ENCODE measurements at regions not wholly inside any gene's neighbourhood (a gene's known extent, or its start where the extent isn't known, plus 50 kb on each side); places are given as distances from the start of the nearest gene placed in this dataset.
"Not testable (repeated sequence)": the region's sequence is repeated elsewhere in the genome, so short reads cannot be mapped to it uniquely, and the experiment has no call there.

- Histone ChIP-seq H3K27ac (ENCODE audit: low read depth, low read length, severe bottlenecking) (no peak overlapping the region), H3K36me3 (ENCODE audit: control insufficient read depth, insufficient read depth, low read length) (no peaks in the 10 kb centered on the region), H3K9me3 (ENCODE audit: control insufficient read depth, low read length) (no peaks in the 10 kb centered on the region), H3K4me3 (ENCODE audit: extremely low read depth, insufficient read depth, low read length, poor library complexity, severe bottlenecking) (no peak overlapping the region), H3K4me1 (ENCODE audit: control insufficient read depth, insufficient read depth, low read length, poor library complexity, severe bottlenecking) (no peaks in the 10 kb centered on the region)
- WGBS, 2 experiments (ENCODE audit: insufficient coverage in 2 of 2): no CpG with 5 or more reads among the region's 1 CpG
These were observed 549.4 kb upstream of the NRP1 start for GRCh38 chr10:33883881-33884280.

- no peak overlapping the region for H3K4me3 ChIP-seq (ENCODE audit: extremely low read depth, insufficient read depth, low read length, poor library complexity, severe bottlenecking)
- no peaks in the 10 kb centered on the region for H3K4me1 ChIP-seq (ENCODE audit: control insufficient read depth, insufficient read depth, low read length, poor library complexity, severe bottlenecking)
- WGBS, 2 experiments (ENCODE audit: insufficient coverage in 2 of 2): no CpG with 5 or more reads among the region's 1 CpG
- no peak overlapping the region for H3K27ac ChIP-seq (ENCODE audit: low read depth, low read length, severe bottlenecking)
- H3K36me3 ChIP-seq (ENCODE audit: control insufficient read depth, insufficient read depth, low read length): no peaks in the 10 kb centered on the region
- no peaks in the 10 kb centered on the region for H3K9me3 ChIP-seq (ENCODE audit: control insufficient read depth, low read length)
These were observed 548.5 kb upstream of the NRP1 start for GRCh38 chr10:33882996-33883395.

DNA sequence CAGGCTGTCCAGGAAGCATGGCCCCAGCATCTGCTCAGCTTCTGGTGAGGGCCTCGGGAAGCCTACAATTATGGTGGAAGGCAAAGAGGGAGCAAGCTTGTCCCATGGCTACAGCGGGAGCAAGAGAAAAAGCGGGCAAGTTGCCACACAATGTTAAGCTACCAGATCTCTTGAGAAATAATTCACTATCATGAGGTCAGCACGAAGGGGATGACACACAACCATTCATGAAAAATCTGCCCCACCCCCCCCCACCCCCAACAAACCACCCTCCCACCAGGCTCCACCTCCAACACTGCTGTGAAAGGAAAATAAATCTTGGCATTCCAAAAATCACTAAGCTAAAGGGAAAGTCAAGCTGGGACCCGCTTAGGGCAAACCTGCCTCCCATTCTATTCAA, 545.8 kb upstream of the NRP1 start:
- no peak overlapping the region for H3K4me3 ChIP-seq (ENCODE audit: extremely low read depth, insufficient read depth, low read length, poor library complexity, severe bottlenecking)
- WGBS, 2 experiments (ENCODE audit: insufficient coverage in 2 of 2): 100% methylated on average over 1 to 3 of the region's 5 CpGs
- no peaks in the 10 kb centered on the region for H3K36me3 ChIP-seq (ENCODE audit: control insufficient read depth, insufficient read depth, low read length)
- no peaks in the 10 kb centered on the region for H3K4me1 ChIP-seq (ENCODE audit: control insufficient read depth, insufficient read depth, low read length, poor library complexity, severe bottlenecking)
- no peaks in the 10 kb centered on the region for H3K9me3 ChIP-seq (ENCODE audit: control insufficient read depth, low read length)
- H3K27ac ChIP-seq (ENCODE audit: low read depth, low read length, severe bottlenecking): no peak overlapping the region

- 93% methylated on average over 10 of the region's 10 CpGs for WGBS, 2 experiments (ENCODE audit: insufficient coverage in 2 of 2)
- Histone ChIP-seq H3K4me1 (ENCODE audit: control insufficient read depth, insufficient read depth, low read length, poor library complexity, severe bottlenecking) (no peaks in the 10 kb centered on the region), H3K36me3 (ENCODE audit: control insufficient read depth, insufficient read depth, low read length) (no peaks in the 10 kb centered on the region), H3K4me3 (ENCODE audit: extremely low read depth, insufficient read depth, low read length, poor library complexity, severe bottlenecking) (no peak overlapping the region), H3K9me3 (ENCODE audit: control insufficient read depth, low read length) (no peaks in the 10 kb centered on the region), H3K27ac (ENCODE audit: low read depth, low read length, severe bottlenecking) (no peak overlapping the region)
These were observed 543.8 kb upstream of the NRP1 start for GRCh38 chr10:33878238-33878786.

DNA sequence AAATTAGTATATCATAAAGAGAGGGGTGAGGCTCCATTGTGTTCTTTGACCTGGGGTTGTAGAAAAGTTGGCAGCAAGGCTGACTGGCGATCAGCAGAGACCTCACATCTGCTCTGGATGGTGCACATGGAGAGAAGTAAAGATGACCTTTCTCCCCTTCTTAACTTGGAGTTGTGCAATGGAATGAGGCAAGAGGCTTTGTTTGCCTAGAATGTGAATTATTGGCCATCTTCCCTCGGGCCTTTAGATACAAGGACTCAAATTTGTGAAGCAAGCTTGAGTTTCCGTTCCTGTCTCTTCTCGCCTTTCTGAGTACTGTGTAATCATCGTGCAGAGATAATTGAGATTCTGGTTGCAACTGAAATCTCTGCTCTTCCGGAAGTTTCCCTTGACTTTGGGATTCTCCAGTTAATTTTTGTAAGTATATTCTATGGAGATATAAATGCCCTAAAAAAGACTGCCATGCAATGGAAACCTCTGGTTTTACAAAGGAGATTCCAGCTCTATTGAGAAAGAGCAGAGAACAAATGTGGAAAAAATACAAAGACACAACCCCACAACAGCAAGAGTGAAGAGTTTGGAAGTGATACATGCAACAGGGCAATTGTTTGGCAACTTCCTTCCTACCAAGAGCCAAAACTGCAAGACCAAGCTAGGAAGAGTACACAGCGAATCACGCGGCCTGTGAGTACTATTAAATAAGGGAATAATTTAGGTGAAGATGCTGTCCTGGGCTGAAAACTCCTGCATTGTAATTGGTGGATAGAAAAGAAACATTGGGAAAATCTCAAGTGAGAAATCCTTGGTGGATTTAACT, 542.3 kb upstream of the NRP1 start:
- no peaks in the 10 kb centered on the region for H3K36me3 ChIP-seq (ENCODE audit: control insufficient read depth, insufficient read depth, low read length)
- no peaks in the 10 kb centered on the region for H3K9me3 ChIP-seq (ENCODE audit: control insufficient read depth, low read length)
- no peak overlapping the region for H3K27ac ChIP-seq (ENCODE audit: low read depth, low read length, severe bottlenecking)
- H3K4me1 ChIP-seq (ENCODE audit: control insufficient read depth, insufficient read depth, low read length, poor library complexity, severe bottlenecking): no peaks in the 10 kb centered on the region
- 91 to 93% methylated on average over 5 of the region's 9 CpGs for WGBS, 2 experiments (ENCODE audit: insufficient coverage in 2 of 2)
- H3K4me3 ChIP-seq (ENCODE audit: extremely low read depth, insufficient read depth, low read length, poor library complexity, severe bottlenecking): no peak overlapping the region

- H3K4me3 ChIP-seq (ENCODE audit: extremely low read depth, insufficient read depth, low read length, poor library complexity, severe bottlenecking): no peak overlapping the region
- no peak overlapping the region for H3K27ac ChIP-seq (ENCODE audit: low read depth, low read length, severe bottlenecking)
- 91 to 100% methylated on average over 6 to 9 of the region's 9 CpGs for WGBS, 2 experiments (ENCODE audit: insufficient coverage in 2 of 2)
- H3K36me3 ChIP-seq (ENCODE audit: control insufficient read depth, insufficient read depth, low read length): no peaks in the 10 kb centered on the region
- no peaks in the 10 kb centered on the region for H3K9me3 ChIP-seq (ENCODE audit: control insufficient read depth, low read length)
- H3K4me1 ChIP-seq (ENCODE audit: control insufficient read depth, insufficient read depth, low read length, poor library complexity, severe bottlenecking): no peaks in the 10 kb centered on the region
These were observed 541.6 kb upstream of the NRP1 start for GRCh38 chr10:33875924-33876583.

DNA sequence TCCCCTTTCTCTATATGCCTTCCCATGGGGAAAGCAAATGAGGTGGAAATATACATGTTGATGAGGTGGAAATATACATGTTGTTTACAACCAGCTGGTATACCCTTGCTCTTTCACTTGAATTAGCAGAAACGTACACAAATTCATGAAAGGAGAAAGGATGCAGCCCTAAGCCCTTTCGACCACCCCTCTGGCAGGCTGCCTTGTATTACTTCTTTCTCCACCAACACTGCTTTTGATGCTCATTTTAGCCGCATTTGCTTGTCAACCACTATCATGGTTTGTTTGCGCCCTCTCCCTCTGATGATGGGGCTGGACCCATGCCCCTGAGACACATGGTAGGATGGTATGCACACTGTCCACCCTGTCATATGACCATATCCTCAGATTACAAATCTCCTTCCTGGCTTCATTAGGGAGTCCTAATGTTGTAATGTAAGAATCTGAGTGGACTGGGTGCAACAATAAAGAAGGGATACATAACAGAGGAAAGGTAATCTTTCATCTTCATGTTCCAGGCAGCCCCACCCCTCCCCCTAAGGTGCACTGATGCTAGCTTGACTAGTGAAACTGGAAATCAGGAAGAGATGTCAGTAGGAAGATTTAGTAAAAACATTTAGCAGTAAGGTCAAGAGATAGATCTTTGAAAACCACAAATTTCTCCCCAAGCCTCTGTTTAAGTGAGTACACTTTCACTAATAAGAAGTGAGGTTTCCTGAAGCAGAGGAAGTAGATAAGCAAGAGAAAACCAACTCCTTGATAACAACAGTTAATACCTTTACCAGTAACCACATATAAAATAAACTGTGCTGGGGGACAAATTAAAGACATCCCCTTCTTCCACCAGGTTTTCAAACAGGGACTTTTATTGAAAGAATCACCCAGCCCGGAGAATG, 536.8 kb upstream of the NRP1 start:
- no peak overlapping the region for H3K27ac ChIP-seq (ENCODE audit: low read depth, low read length, severe bottlenecking)
- WGBS, 2 experiments (ENCODE audit: insufficient coverage in 2 of 2): 90 to 100% methylated on average over 2 of the region's 5 CpGs
- H3K9me3 ChIP-seq (ENCODE audit: control insufficient read depth, low read length): no peaks in the 10 kb centered on the region
- H3K36me3 ChIP-seq (ENCODE audit: control insufficient read depth, insufficient read depth, low read length): no peaks in the 10 kb centered on the region
- no peaks in the 10 kb centered on the region for H3K4me1 ChIP-seq (ENCODE audit: control insufficient read depth, insufficient read depth, low read length, poor library complexity, severe bottlenecking)
- H3K4me3 ChIP-seq (ENCODE audit: extremely low read depth, insufficient read depth, low read length, poor library complexity, severe bottlenecking): no peak overlapping the region

DNA sequence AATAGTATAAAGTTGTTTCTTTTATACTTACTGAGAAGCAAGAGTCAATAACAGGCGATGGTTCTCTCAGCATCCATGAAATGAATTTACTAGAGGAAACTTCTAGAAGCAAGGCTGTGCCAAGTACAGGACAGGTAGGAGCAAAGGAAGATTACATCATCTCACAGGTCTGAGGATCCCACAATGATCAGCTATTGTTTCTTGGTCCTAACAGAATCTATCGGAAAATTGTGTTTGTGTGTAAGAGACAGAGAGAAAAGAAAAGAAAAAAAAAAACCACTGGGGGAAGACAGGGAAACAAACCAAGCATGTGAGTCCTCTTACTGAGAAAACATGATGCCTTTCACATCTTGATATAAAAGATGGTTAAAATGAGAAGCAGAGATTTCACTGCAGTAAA, 535.0 kb upstream of the NRP1 start:
- no peaks in the 10 kb centered on the region for H3K36me3 ChIP-seq (ENCODE audit: control insufficient read depth, insufficient read depth, low read length)
- H3K9me3 ChIP-seq (ENCODE audit: control insufficient read depth, low read length): no peaks in the 10 kb centered on the region
- H3K4me1 ChIP-seq (ENCODE audit: control insufficient read depth, insufficient read depth, low read length, poor library complexity, severe bottlenecking): no peaks in the 10 kb centered on the region
- no peak overlapping the region for H3K4me3 ChIP-seq (ENCODE audit: extremely low read depth, insufficient read depth, low read length, poor library complexity, severe bottlenecking)
- 100% methylated on average over 1 of the region's 2 CpGs; no CpG with 5 or more reads in 1 of the 2 experiments for WGBS, 2 experiments (ENCODE audit: insufficient coverage in 2 of 2)
- no peak overlapping the region for H3K27ac ChIP-seq (ENCODE audit: low read depth, low read length, severe bottlenecking)

DNA sequence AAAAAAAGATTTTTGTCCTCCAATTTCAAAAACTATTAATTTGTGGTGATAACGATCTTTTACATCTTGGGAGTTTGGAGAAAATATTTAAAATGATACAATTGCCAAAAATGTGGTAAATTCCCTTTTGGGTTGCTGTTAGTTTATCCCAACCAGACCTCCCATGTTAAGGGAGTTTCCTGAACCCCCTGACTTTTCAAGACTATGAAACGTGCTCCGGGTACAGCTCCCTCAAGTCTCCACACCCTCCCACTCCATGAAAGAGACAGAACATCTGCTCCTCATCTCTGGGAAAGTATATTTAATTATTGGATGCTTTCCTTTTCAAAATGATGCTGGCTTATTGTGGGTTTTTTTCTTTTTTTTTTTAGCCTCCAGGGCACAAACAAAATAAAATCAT, 534.6 kb upstream of the NRP1 start:
- no peak overlapping the region for H3K27ac ChIP-seq (ENCODE audit: low read depth, low read length, severe bottlenecking)
- WGBS, 2 experiments (ENCODE audit: insufficient coverage in 2 of 2): no CpG with 5 or more reads among the region's 3 CpGs
- H3K4me3 ChIP-seq (ENCODE audit: extremely low read depth, insufficient read depth, low read length, poor library complexity, severe bottlenecking): no peak overlapping the region
- H3K9me3 ChIP-seq (ENCODE audit: control insufficient read depth, low read length): no peaks in the 10 kb centered on the region
- H3K4me1 ChIP-seq (ENCODE audit: control insufficient read depth, insufficient read depth, low read length, poor library complexity, severe bottlenecking): no peaks in the 10 kb centered on the region
- H3K36me3 ChIP-seq (ENCODE audit: control insufficient read depth, insufficient read depth, low read length): no peaks in the 10 kb centered on the region

DNA sequence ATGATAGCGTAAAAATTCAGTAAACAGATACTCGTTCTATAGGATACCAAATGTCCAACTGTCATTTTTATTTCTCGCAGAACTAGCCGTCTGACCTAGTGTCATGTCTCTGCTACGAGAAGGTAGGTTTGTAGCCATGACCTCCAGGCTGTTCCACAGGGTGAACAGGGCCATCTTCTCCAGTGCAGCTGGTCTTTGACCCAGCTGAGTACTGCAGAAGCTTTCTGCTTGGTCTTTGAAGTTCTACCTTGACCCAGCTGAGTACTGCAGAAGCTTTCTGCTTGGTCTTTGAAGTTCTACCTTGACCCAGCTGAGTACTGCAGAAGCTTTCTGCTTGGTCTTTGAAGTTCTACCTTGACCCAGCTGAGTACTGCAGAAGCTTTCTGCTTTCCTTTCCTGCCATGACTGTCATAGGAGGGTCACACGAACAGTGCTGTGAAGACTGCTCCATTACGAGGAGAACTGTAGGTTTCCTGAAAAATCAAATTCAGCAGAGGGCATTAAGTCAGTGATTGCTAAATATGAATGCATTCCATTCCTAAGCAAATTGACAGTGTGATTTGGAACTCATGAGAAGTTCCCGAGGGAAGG, 532.8 kb upstream of the NRP1 start:
- WGBS, 2 experiments (ENCODE audit: insufficient coverage in 2 of 2): 97 to 99% methylated on average over 8 of the region's 8 CpGs
- H3K36me3 ChIP-seq (ENCODE audit: control insufficient read depth, insufficient read depth, low read length); H3K4me3 ChIP-seq (ENCODE audit: extremely low read depth, insufficient read depth, low read length, poor library complexity, severe bottlenecking); H3K27ac ChIP-seq (ENCODE audit: low read depth, low read length, severe bottlenecking); H3K4me1 ChIP-seq (ENCODE audit: control insufficient read depth, insufficient read depth, low read length, poor library complexity, severe bottlenecking); H3K9me3 ChIP-seq (ENCODE audit: control insufficient read depth, low read length): not testable (repeated sequence)
